GM03348 (cell line): ENCODE measurements at regions not wholly inside any gene's neighbourhood (a gene's known extent, or its start where the extent isn't known, plus 50 kb on each side); places are given as distances from the start of the nearest gene placed in this dataset.
"Not testable (repeated sequence)": the region's sequence is repeated elsewhere in the genome, so short reads cannot be mapped to it uniquely, and the experiment has no call there.

Source experiments
- DNase-seq: peaks from one replicate; pipeline ENCODE4 v3.0.0; 2012; ENCODE audit warnings: low spot score

- DNase-seq: not testable (repeated sequence)
Observed at GRCh38 chr2:94737736-94738342, 133.4 kb upstream of the TEKT4 start.

DNA sequence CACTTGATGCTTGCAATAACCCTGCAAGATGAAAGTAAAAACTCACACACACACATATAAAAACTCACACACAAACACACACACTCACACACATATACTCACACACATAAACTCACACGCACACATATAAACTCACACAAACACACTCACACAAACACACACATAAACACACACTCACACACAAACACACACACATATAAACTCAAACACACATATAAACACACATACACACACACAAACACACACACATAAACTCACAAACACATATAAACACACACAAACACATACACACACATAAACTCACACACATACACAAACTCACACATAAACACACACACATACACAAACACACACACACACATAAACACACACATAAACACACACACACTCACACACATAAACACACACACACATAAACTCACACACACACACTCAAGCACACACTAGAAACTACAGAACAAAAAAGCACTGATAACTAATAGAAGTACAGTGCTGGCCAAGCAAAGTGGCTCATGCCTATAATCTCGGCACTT is 117.7 kb upstream of the TEKT4 start:
- no peak for DNase-seq

GRCh38 chr2:94758546-94758945 is 112.7 kb upstream of the TEKT4 start:
- DNase-seq: no peak

DNA sequence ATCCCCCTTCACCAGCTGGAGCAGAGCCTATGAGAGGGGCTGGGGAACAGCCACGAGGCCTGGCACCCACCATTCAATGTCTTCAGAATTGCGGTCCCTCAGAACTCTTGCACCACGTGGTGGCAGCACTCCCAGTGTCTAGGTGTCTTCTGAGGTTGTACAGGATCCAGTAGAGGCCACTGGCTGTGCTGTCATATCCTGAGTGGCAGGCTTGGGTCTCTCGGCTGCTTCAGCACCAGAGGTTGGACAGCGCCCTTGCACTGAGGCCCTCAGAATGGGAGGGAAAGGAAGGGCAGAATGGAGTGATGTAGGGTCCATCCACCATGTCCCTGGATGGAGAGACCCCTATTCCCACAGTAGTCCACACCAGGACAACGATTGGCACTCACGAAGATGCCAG is 112.0 kb upstream of the TEKT4 start:
- DNase-seq: no peak

- DNase-seq: no peak
Observed at GRCh38 chr2:94762600-94762999, 108.6 kb upstream of the TEKT4 start.

- DNase-seq: no peak
Observed at GRCh38 chr2:94763318-94763717, 107.9 kb upstream of the TEKT4 start.

- not testable (repeated sequence) for DNase-seq
Observed at GRCh38 chr2:94764331-94764730, 106.9 kb upstream of the TEKT4 start.

DNA sequence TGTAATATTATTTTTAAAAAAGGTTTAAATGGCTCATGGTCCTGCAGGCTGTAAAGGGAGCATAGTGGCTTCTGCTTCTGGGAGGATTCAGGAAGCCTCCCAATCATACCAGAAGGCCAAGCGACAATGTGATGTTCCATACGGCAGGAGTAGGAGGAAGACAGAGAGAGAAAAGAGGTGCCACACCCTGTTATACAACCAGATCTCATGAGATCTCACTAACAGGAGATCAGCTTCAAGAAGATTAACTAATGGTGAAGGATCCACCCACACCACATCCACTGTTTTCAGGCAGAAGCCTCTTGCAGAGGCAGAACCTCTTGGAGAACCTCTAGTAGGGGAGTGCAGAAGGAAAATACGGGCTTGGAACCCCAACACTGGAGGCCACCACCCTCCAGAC is 103.9 kb upstream of the TEKT4 start:
- no peak for DNase-seq

DNA sequence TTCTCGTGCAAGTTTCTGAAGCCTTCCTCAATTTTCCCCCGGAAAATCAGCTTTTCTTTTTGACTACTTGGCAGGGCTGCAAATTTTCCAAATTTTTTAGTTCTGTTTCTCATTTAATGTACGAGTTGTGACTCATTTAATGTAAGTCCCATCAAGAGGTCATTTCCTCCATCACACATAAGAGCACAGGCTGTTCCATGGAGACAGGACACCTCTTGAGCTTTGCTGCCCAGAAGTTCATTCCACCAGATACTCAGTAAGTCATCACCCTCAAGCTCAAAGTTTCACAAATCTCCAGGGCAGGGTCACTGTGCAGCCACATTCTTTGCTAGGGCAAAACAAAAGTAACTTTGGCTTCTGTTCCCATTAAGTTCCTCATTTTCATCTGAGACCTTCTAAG is 101.5 kb upstream of the TEKT4 start:
- no peak for DNase-seq

GRCh38 chr2:94774851-94775250 is 96.4 kb upstream of the TEKT4 start:
- no peak for DNase-seq

DNA sequence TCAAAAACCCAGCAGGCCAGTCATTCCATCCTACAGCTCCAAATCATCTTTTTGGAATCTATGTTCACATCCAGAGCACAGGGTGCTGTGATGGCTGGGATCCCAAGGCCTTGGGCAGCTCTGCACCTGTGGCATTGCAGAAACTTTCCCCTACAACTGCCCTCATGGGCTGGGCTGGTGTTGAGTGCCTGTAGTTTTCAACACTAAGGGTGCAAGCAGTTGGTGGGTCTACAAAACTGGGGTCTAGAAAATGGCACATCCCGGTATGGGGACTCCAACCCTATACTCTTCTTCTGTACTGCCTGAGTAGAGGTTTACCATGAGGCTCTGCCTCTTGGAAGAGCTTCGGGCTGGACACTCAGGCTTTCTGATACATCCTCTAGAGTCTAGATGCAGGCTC is 95.2 kb upstream of the TEKT4 start:
- no peak for DNase-seq

- not testable (repeated sequence) for DNase-seq
Observed at GRCh38 chr2:94785105-94785504, 86.1 kb upstream of the TEKT4 start.

- not testable (repeated sequence) for DNase-seq
Observed at GRCh38 chr2:94786424-94786823, 84.8 kb upstream of the TEKT4 start.

GRCh38 chr2:94790169-94790568 is 81.1 kb upstream of the TEKT4 start:
- DNase-seq: not testable (repeated sequence)

GRCh38 chr2:94797235-94797634 is 74.0 kb upstream of the TEKT4 start:
- not testable (repeated sequence) for DNase-seq
